B cell (primary cell): ENCODE measurements at regions not wholly inside any gene's neighbourhood (a gene's known extent, or its start where the extent isn't known, plus 50 kb on each side); places are given as distances from the start of the nearest gene placed in this dataset.

Experiments
- EZH2 ChIP-seq: IDR thresholded peaks from 2 replicates; pipeline ENCODE4 v1.6.1; 2012; ENCODE audit warnings: borderline replicate concordance, low read depth, mild to moderate bottlenecking, moderate library complexity, low read length; ENCODE audit not compliant: insufficient read depth, poor library complexity, severe bottlenecking
- TF ChIP-seq, protein P1 (sequence below): fragments of 200-600 bp; IDR thresholded peaks from one replicate; pipeline ENCODE4 v1.8.0; 2022; ENCODE audit warnings: antibody characterized with exemption, mild to moderate bottlenecking

DNA sequence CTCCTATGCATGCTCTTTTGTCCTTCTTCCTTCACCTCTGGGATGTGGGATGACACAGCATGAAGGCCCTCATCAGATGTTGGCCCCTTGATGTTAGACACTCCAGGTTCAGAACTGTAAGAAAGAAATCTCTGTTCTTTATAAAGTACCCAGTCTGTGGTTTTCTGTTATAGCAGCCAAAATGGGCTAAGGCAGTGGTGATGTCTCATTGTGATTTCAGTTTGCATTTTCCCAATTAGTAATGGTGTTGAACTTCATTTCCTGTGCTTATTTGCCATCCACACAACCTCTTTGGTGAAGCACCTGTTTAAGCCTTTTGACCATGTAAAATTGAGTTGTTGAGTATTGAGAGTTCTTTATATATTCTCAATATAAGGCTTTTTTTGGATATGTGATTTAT lies 129.3 kb upstream of the C1orf174 start:
- TF ChIP-seq, protein P1, sequence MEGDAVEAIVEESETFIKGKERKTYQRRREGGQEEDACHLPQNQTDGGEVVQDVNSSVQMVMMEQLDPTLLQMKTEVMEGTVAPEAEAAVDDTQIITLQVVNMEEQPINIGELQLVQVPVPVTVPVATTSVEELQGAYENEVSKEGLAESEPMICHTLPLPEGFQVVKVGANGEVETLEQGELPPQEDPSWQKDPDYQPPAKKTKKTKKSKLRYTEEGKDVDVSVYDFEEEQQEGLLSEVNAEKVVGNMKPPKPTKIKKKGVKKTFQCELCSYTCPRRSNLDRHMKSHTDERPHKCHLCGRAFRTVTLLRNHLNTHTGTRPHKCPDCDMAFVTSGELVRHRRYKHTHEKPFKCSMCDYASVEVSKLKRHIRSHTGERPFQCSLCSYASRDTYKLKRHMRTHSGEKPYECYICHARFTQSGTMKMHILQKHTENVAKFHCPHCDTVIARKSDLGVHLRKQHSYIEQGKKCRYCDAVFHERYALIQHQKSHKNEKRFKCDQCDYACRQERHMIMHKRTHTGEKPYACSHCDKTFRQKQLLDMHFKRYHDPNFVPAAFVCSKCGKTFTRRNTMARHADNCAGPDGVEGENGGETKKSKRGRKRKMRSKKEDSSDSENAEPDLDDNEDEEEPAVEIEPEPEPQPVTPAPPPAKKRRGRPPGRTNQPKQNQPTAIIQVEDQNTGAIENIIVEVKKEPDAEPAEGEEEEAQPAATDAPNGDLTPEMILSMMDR, result no peak
- TF ChIP-seq EZH2, result no peak
